K562 (cell line): ENCODE measurements at regions not wholly inside any gene's neighbourhood (a gene's known extent, or its start where the extent isn't known, plus 50 kb on each side); places are given as distances from the start of the nearest gene placed in this dataset.

Experiments used
- ATAC-seq: fragments of 200-7000 bp; cut with Tn5 transposase; 3 replicates; pipeline ENCODE4 v1.9.1; 2020; ENCODE audit warnings: moderate library complexity
- BruUV-seq: library from RNA; stranded (reverse); fragments of 400-500 nt; replicated peaks from 2 replicates; lab custom pipeline; 2021; lab: Mats Ljungman, UMichigan
- CTCF ChIA-PET: fragments of 300-600 bp; formaldehyde crosslinking; extraction: SDS; loops from one replicate; lab custom pipeline; 2021; ENCODE audit warnings: low intra/inter-chr PET ratio; lab: Yijun Ruan, JAX
- POLR2A ChIA-PET: fragments of 300-600, 350-650 bp; sonication (Branson Sonifier 250); formaldehyde crosslinking; extraction: SDS; loops from one replicate; lab custom pipeline; 2021; ENCODE audit warnings: antibody characterized with exemption, inconsistent platforms; lab: Yijun Ruan, JAX
- DNase-seq, 4 experiments: peaks; one replicate each; pipeline versions ENCODE4 v3.0.0 to v3.0.0-alpha.2; 2011 to 2018; ENCODE audit warnings: low spot score in 3 of 4, mixed read lengths in 3 of 4; ENCODE audit errors: extremely low read depth in 1 of 4
- FAIRE-seq: peaks from 2 replicates; lab custom pipeline; 2011; peaks lifted over from hg19 to GRCh38; lab: Jason Lieb, UNC
- H2AFZ ChIP-seq: 2 replicates; pipeline ENCODE4 v1.6.0; 2011; ENCODE audit warnings: low read depth, low read length, control low read depth, inconsistent platforms
- H3K27ac ChIP-seq: fragments of 200-600 bp; 3 replicates; pipeline ENCODE4 v1.8.0; 2011; ENCODE audit warnings: low read depth, mild to moderate bottlenecking, control low read depth, inconsistent platforms, low read length, moderate library complexity, mixed read lengths; ENCODE audit errors: extremely low read depth
- H3K27me3 ChIP-seq, 2 experiments: fragments of 300-600 bp in 1 of 2; 2 replicates in 1 of 2; 3 replicates in 1 of 2; pipeline versions ENCODE4 v1.6.0 to v1.8.0; 2011; ENCODE audit warnings: inconsistent platforms in 2 of 2, low read length in 2 of 2, mild to moderate bottlenecking in 1 of 2, mixed read lengths in 1 of 2, moderate library complexity in 1 of 2; ENCODE audit not compliant: control insufficient read depth in 2 of 2, insufficient read depth in 2 of 2
- H3K36me3 ChIP-seq: fragments of 300-600 bp; 3 replicates; pipeline ENCODE4 v1.8.0; 2011; ENCODE audit warnings: mild to moderate bottlenecking, low read length, inconsistent platforms; ENCODE audit not compliant: control insufficient read depth, insufficient read depth
- H3K4me1 ChIP-seq, 2 experiments: fragments of 200-600 bp in 1 of 2; replicated peaks in 1 of 2; 2 replicates in 1 of 2; 3 replicates in 1 of 2; pipeline versions ENCODE4 v1.5.1 to v1.8.0; 2011; ENCODE audit warnings: inconsistent platforms in 2 of 2, low read length in 2 of 2, mild to moderate bottlenecking in 1 of 2, mixed read lengths in 1 of 2, moderate library complexity in 1 of 2; ENCODE audit not compliant: control insufficient read depth in 2 of 2, insufficient read depth in 2 of 2
- H3K4me2 ChIP-seq: 2 replicates; pipeline ENCODE4 v1.6.1; 2011; ENCODE audit warnings: low read length, control low read depth, inconsistent platforms, mixed read lengths; ENCODE audit not compliant: insufficient read depth
- H3K4me3 ChIP-seq: fragments of 200-600 bp; sonication (generic), shearing (Covaris generic); 2 replicates; pipeline ENCODE4 v1.5.1; 2016; ENCODE audit warnings: control low read depth, inconsistent platforms
- H3K79me2 ChIP-seq: fragments of 200-600 bp; 3 replicates; pipeline ENCODE4 v1.8.0; 2011; ENCODE audit warnings: low read length, inconsistent platforms; ENCODE audit not compliant: control insufficient read depth, insufficient read depth
- H3K9ac ChIP-seq, 2 experiments: 2 replicates each; pipeline versions ENCODE4 v1.6.0 to v1.6.1; 2011; ENCODE audit warnings: low read depth in 2 of 2, low read length in 2 of 2, control low read depth in 1 of 2, inconsistent platforms in 1 of 2, mild to moderate bottlenecking in 1 of 2, mixed read lengths in 1 of 2; ENCODE audit not compliant: insufficient read depth in 1 of 2
- H3K9me1 ChIP-seq: one replicate; pipeline ENCODE4 v1.6.0; 2011; ENCODE audit warnings: inconsistent platforms, mild to moderate bottlenecking, low read length, moderate library complexity; ENCODE audit not compliant: control insufficient read depth, insufficient read depth
- H3K9me3 ChIP-seq: replicated peaks from 2 replicates; pipeline ENCODE4 v1.5.1; 2011; ENCODE audit warnings: low read depth, low read length, inconsistent platforms; ENCODE audit not compliant: control insufficient read depth, insufficient read depth
- H4K20me1 ChIP-seq: replicated peaks from 2 replicates; pipeline ENCODE4 v1.6.1; 2011; ENCODE audit warnings: low read length, inconsistent platforms, mixed read lengths; ENCODE audit not compliant: control insufficient read depth, insufficient read depth
- GTF2A2 ChIP-seq: IDR thresholded peaks from 2 replicates; pipeline ENCODE4 v1.6.1; 2016; ENCODE audit warnings: mild to moderate bottlenecking, missing genetic modification characterization, missing compliant biosample characterization
- WGBS: fragments of 100-300 bp; shearing (Covaris generic); methylation state at CpG from one replicate; pipeline ENCODE4 v1.1.6; 2016; ENCODE audit warnings: low coverage, mixed read lengths; ENCODE audit not compliant: insufficient coverage; ENCODE audit errors: missing lambda C conversion rate; 5-methylcytosine and 5-hydroxymethylcytosine counted together
- in situ Hi-C: fragments of 300-500 bp; cut with MboI; formaldehyde crosslinking; loops from 4 replicates; pipeline ENCODE4 v1.15.0; 2018; ENCODE audit warnings: inconsistent platforms, mixed read lengths
- intact Hi-C: fragments of 100-400 bp; cut with micrococcal nuclease; formaldehyde crosslinking; loops from 2 replicates; pipeline ENCODE4 v1.14.2; 2022
- TF ChIP-seq, protein P1 (sequence below), 2 experiments: fragments of 450-650 bp in 1 of 2; sonication (generic) in 1 of 2; formaldehyde crosslinking; conservative IDR thresholded peaks; 2 replicates each; pipeline versions ENCODE4 v1.4.0 to v1.8.1; 2020 to 2022; ENCODE audit warnings: mild to moderate bottlenecking in 1 of 2, missing genetic modification reagents in 1 of 2
- TF ChIP-seq, protein P2 (sequence below): sonication (generic); formaldehyde crosslinking; IDR thresholded peaks from 2 replicates; pipeline ENCODE4 v1.8.0; 2022; ENCODE audit warnings: missing genetic modification reagents, mild to moderate bottlenecking, moderate library complexity, borderline replicate concordance
- TF ChIP-seq, protein P3 (sequence below): fragments of 150-350 bp; IDR thresholded peaks from 2 replicates; pipeline ENCODE4 v1.6.1; 2014; ENCODE audit warnings: low read depth, mild to moderate bottlenecking, low read length, borderline replicate concordance

DNA sequence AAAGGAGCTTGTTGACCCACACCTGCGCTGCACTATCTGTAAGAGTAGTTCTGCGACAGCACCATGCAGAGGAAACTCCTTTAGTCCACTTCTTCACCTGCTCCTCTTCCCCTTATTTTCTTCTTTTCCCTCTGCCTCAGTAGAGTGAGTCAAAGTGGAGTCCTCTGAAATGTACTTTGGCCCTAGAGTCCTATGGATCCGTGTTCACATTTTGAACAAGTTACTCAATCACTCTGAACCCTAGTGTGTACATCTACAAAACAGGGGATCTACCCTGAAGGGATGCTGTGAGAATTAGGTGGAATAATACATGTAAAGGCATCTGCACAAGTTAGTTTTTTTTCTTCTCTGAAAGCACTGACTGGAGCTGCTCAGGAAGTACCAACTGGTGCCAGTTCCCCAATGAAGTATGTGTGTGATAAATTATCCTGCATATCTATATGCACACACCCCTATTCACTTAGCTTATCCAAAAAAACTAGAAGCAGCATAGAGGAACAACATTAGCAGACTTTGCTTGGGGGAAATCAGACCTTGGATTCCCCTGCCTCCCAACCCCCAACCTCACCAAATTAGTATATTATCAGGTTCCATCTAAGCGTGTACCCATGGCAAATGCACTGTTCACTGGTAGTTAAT is 118.5 kb upstream of the FAM9C start:
- no TSS peak for BruUV-seq
- Histone ChIP-seq H3K9ac (no peak overlapping the region), H3K79me2 (no peaks in the 10 kb centered on the region), H4K20me1 (no peaks in the 10 kb centered on the region), H3K4me2 (no peak overlapping the region), H3K27me3 (no peaks in the 10 kb centered on the region), H3K4me1 (peaks cover 0 to 6% of the 10 kb centered on the region in 2 experiments; a peak in 2 of 5 replicates), H3K9me1 (no peaks in the 10 kb centered on the region), H3K36me3 (no peaks in the 10 kb centered on the region), H3K27ac (no peak overlapping the region), H3K9me3 (no peaks in the 10 kb centered on the region), H3K4me3 (no peak overlapping the region), H2AFZ (0 out of 2 replicates have a peak overlapping the region, but pooled peaks have one; percentile 28)
- 33% methylated on average over 4 of the region's 4 CpGs for WGBS
- intact Hi-C loops (no loop called here), in situ Hi-C loops (no loop called here)
- POLR2A ChIA-PET, result no interaction called here
- CTCF ChIA-PET, result no interaction called here
- no peak for ATAC-seq
- DNase-seq, result no peak
- no peak for FAIRE-seq
- TF ChIP-seq GTF2A2 (tag), result no peak
- TF ChIP-seq, protein P1, sequence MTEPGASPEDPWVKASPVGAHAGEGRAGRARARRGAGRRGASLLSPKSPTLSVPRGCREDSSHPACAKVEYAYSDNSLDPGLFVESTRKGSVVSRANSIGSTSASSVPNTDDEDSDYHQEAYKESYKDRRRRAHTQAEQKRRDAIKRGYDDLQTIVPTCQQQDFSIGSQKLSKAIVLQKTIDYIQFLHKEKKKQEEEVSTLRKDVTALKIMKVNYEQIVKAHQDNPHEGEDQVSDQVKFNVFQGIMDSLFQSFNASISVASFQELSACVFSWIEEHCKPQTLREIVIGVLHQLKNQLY (CRISPR knock-in tag; conservative IDR thresholded peaks at IDR 0.05), result no peak
- TF ChIP-seq, protein P2, sequence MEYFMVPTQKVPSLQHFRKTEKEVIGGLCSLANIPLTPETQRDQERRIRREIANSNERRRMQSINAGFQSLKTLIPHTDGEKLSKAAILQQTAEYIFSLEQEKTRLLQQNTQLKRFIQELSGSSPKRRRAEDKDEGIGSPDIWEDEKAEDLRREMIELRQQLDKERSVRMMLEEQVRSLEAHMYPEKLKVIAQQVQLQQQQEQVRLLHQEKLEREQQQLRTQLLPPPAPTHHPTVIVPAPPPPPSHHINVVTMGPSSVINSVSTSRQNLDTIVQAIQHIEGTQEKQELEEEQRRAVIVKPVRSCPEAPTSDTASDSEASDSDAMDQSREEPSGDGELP, result no peak
- TF ChIP-seq, protein P3, sequence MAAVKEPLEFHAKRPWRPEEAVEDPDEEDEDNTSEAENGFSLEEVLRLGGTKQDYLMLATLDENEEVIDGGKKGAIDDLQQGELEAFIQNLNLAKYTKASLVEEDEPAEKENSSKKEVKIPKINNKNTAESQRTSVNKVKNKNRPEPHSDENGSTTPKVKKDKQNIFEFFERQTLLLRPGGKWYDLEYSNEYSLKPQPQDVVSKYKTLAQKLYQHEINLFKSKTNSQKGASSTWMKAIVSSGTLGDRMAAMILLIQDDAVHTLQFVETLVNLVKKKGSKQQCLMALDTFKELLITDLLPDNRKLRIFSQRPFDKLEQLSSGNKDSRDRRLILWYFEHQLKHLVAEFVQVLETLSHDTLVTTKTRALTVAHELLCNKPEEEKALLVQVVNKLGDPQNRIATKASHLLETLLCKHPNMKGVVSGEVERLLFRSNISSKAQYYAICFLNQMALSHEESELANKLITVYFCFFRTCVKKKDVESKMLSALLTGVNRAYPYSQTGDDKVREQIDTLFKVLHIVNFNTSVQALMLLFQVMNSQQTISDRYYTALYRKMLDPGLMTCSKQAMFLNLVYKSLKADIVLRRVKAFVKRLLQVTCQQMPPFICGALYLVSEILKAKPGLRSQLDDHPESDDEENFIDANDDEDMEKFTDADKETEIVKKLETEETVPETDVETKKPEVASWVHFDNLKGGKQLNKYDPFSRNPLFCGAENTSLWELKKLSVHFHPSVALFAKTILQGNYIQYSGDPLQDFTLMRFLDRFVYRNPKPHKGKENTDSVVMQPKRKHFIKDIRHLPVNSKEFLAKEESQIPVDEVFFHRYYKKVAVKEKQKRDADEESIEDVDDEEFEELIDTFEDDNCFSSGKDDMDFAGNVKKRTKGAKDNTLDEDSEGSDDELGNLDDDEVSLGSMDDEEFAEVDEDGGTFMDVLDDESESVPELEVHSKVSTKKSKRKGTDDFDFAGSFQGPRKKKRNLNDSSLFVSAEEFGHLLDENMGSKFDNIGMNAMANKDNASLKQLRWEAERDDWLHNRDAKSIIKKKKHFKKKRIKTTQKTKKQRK, result no peak
